ENCODE measurements at regions not wholly inside any gene's neighbourhood (a gene's known extent, or its start where the extent isn't known, plus 50 kb on each side); places are given as distances from the start of the nearest gene placed in this dataset.

DNA sequence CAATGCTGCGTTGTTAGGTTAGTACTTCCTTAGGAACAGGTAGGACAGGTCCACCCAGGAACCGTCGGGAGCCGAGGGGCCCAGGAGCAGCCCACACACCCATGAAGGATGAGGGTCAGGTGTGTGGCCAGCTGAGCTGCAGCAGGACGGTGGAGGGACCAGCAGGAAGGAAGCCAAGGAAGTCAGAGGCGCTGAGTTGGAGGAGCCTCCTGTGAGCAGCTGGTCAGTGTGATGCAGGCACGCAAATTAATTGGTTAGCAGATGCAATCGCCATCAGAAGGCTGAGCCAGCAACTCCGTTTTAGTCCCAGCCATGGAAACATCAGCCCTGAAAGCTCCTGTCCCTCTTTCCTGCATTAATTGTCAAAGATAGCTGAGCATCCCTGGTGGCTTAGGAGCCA lies 114.9 kb upstream of the SOX1 start:
- DNase-seq (ENCODE audit: low spot score), result no peak
- H3K27ac ChIP-seq, result no peak overlapping the region
- intact Hi-C loops (cut with DNase I), result no loop called here
- no peak overlapping the region for H3K4me3 ChIP-seq
- no peaks in the 10 kb centered on the region for H3K4me1 ChIP-seq (replicated peaks)
- no peaks in the 10 kb centered on the region for H3K9me3 ChIP-seq
- H3K27me3 ChIP-seq (replicated peaks; ENCODE audit: insufficient read depth), result peaks cover 2% of the 10 kb centered on the region
- TF ChIP-seq POLR2A (IDR thresholded peaks at IDR 0.05) (no peak), POLR2AphosphoS5 (IDR thresholded peaks at IDR 0.05) (no peak)
- TF ChIP-seq, protein P1, sequence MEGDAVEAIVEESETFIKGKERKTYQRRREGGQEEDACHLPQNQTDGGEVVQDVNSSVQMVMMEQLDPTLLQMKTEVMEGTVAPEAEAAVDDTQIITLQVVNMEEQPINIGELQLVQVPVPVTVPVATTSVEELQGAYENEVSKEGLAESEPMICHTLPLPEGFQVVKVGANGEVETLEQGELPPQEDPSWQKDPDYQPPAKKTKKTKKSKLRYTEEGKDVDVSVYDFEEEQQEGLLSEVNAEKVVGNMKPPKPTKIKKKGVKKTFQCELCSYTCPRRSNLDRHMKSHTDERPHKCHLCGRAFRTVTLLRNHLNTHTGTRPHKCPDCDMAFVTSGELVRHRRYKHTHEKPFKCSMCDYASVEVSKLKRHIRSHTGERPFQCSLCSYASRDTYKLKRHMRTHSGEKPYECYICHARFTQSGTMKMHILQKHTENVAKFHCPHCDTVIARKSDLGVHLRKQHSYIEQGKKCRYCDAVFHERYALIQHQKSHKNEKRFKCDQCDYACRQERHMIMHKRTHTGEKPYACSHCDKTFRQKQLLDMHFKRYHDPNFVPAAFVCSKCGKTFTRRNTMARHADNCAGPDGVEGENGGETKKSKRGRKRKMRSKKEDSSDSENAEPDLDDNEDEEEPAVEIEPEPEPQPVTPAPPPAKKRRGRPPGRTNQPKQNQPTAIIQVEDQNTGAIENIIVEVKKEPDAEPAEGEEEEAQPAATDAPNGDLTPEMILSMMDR (IDR thresholded peaks at IDR 0.05), result no peak
- 60% methylated on average over 9 of the region's 9 CpGs for whole genome bisulfite sequencing
- no peaks in the 10 kb centered on the region for H3K36me3 ChIP-seq

DNA sequence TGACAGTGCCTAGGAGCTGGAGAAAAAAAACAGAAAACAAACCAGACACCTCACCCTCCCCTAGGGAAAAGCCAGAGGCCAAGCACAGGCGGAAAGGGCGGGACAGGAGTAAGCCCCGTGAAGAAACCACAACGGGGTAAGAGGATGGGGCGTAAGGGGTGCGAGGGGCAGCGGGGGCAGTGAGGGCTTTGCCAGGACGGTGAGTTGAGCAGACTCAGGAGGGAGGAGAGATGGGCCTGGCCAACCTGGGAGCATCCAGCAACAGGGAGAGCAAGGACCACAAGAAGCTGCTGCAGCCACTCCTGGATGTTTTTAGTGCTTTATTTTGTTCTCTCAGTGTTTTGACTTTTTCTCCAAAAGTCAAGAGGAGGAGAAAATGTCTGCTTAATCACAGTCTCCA lies 114.1 kb upstream of the SOX1 start:
- 66% methylated on average over 8 of the region's 8 CpGs for WGBS
- intact Hi-C loops (cut with DNase I), result no loop called here
- H3K36me3 ChIP-seq, result no peaks in the 10 kb centered on the region
- no peak overlapping the region for H3K27ac ChIP-seq
- no peak overlapping the region for H3K4me3 ChIP-seq
- DNase-seq (ENCODE audit: low spot score), result no peak
- H3K27me3 ChIP-seq (replicated peaks; ENCODE audit: insufficient read depth), result peaks cover 2% of the 10 kb centered on the region
- TF ChIP-seq, protein P1 (IDR thresholded peaks at IDR 0.05), result no peak
- TF ChIP-seq POLR2A (IDR thresholded peaks at IDR 0.05) (no peak), POLR2AphosphoS5 (IDR thresholded peaks at IDR 0.05) (no peak)
- no peaks in the 10 kb centered on the region for H3K4me1 ChIP-seq (replicated peaks)
- H3K9me3 ChIP-seq, result no peaks in the 10 kb centered on the region

DNA sequence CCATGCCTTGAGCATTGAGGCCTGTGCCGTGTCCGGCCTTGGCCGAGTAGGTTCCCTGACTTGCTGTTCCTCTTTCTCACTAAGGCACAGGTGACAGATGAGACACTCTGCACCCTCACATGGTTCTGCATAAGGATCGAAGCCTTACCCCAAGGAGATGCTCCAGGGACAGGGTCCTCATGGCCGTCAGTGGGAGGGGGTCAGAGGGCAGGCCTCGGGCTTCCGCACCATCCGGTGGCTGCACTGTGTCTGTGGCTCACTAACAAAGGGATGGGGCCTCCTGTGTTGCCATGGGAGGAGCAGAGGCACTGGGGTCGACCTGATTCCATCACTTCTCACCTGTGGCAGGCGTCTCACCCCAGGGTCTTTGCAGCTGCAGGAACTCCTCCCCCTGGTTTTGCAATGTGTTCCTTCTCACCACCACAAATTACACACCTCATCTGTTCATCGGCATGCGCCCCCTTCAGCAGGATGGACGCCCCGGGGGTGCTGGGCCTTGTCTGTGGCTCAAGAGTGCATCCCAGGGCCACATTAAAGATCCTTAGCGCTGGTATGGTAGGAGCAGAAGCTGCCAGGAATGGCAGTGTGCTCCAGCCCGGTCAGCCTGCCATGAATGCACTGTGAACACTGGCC lies 113.3 kb upstream of the SOX1 start:
- Histone ChIP-seq H3K36me3 (no peaks in the 10 kb centered on the region), H3K9me3 (no peaks in the 10 kb centered on the region), H3K4me3 (no peak overlapping the region), H3K4me1 (replicated peaks) (no peaks in the 10 kb centered on the region), H3K27me3 (replicated peaks; ENCODE audit: insufficient read depth) (peaks cover 2% of the 10 kb centered on the region), H3K27ac (no peak overlapping the region)
- WGBS, result 85% methylated on average over 10 of the region's 16 CpGs
- TF ChIP-seq POLR2AphosphoS5 (IDR thresholded peaks at IDR 0.05) (no peak), POLR2A (IDR thresholded peaks at IDR 0.05) (no peak)
- TF ChIP-seq, protein P1 (IDR thresholded peaks at IDR 0.05), result no peak
- no peak for DNase-seq (ENCODE audit: low spot score)
- intact Hi-C loops (cut with DNase I), result no loop called here

- Histone ChIP-seq H3K27ac (no peak overlapping the region), H3K4me1 (replicated peaks) (no peaks in the 10 kb centered on the region), H3K9me3 (no peaks in the 10 kb centered on the region), H3K4me3 (no peak overlapping the region), H3K36me3 (no peaks in the 10 kb centered on the region), H3K27me3 (replicated peaks; ENCODE audit: insufficient read depth) (no peaks in the 10 kb centered on the region)
- TF ChIP-seq POLR2AphosphoS5 (IDR thresholded peaks at IDR 0.05) (no peak), POLR2A (IDR thresholded peaks at IDR 0.05) (no peak)
- TF ChIP-seq, protein P1 (IDR thresholded peaks at IDR 0.05), result no peak
- no peak for DNase-seq (ENCODE audit: low spot score)
- 81% methylated on average over 18 of the region's 18 CpGs for WGBS
- intact Hi-C loops (cut with DNase I), result no loop called here
Observed at GRCh38 chr13:111954661-111955411, 112.1 kb upstream of the SOX1 start.
